Ascending aorta (tissue), 2 donors: ENCODE measurements at regions not wholly inside any gene's neighbourhood (a gene's known extent, or its start where the extent isn't known, plus 50 kb on each side); places are given as distances from the start of the nearest gene placed in this dataset.

Source experiments
- DNase-seq, 2 donors: peaks; one replicate each; pipeline ENCODE4 v3.0.0-alpha.2; 2019; ENCODE audit warnings: low spot score in 2 of 2
- H3K27ac ChIP-seq, 2 donors: fragments of 200-600 bp; sonication (generic); one replicate each; pipeline ENCODE4 v1.5.1; 2016 to 2017; ENCODE audit warnings: mild to moderate bottlenecking in 1 of 2
- H3K27me3 ChIP-seq: fragments of 200-600 bp; sonication (generic); one replicate; pipeline ENCODE4 v1.5.1; 2017
- H3K36me3 ChIP-seq, 2 donors: fragments of 200-600 bp; sonication (generic); one replicate each; pipeline ENCODE4 v1.5.1; 2016
- H3K4me1 ChIP-seq, 2 donors: fragments of 200-600 bp; sonication (generic); one replicate each; pipeline ENCODE4 v1.5.1; 2016 to 2017; ENCODE audit warnings: mild to moderate bottlenecking in 1 of 2
- H3K4me3 ChIP-seq, 2 donors: fragments of 200-600 bp; sonication (generic); one replicate each; pipeline ENCODE4 v1.5.1; 2016 to 2017; ENCODE audit warnings: mild to moderate bottlenecking in 1 of 2
- H3K9me3 ChIP-seq, 2 donors: fragments of 200-600 bp; sonication (generic); one replicate each; pipeline ENCODE4 v1.5.1; 2016
- intact Hi-C: fragments of 100-400 bp; cut with DNase I; formaldehyde crosslinking; loops from one replicate; pipeline ENCODE4 v1.15.1; 2023
- TF ChIP-seq, protein P1 (sequence below), 3 experiments: fragments of 200-600 bp in 2 of 3; fragments of 450-650 bp in 1 of 3; sonication (generic) in 2 of 3; IDR thresholded peaks; one replicate each; pipeline ENCODE4 v1.5.1; 2016 to 2019; ENCODE audit warnings: antibody characterized with exemption in 3 of 3, mild to moderate bottlenecking in 1 of 3, moderate library complexity in 1 of 3

DNA sequence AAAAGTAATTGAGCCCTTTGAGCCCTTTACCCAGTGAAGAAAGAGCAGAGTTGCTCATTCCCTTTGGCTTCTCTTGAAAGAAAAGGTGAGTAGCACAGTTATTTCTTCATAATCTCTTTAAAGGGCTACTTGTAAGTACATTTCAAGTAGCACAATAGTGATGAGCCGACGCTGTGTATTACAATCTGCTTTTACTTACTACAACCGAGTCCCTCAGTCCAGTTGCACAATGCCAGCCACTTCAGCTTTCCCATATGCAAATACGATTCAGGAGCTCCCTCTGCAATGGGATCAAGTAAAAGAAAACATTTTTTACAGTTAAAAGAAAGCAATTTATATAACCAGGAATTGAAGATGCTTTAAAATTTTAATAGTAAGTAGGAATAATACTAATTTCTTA is 868.5 kb downstream of the RNF144A start:
- no peaks in the 10 kb centered on the region for H3K27me3 ChIP-seq

DNA sequence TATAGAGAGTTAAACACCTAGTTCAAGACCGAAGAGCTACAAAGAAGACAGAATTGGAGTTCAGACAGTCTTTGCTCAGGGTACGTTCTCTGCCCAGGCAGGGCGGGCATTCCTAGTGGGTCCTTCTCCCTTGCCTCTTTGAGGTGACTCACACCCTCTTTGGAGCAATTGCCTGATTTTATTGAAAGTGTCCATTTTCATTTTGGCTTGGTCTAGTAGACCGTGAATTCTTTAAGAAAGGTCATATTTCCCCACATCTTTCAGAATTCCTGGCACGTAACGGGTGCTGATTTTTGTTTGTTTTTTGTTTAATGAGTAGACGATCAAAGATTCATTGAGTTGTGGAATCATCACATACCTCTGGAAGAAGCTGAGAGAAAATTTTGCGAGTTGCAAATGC is 871.5 kb downstream of the RNF144A start:
- Histone ChIP-seq H3K9me3 (no peaks in the 10 kb centered on the region), H3K27me3 (no peaks in the 10 kb centered on the region), H3K4me1 (no peaks in the 10 kb centered on the region), H3K4me3 (no peak overlapping the region), H3K27ac (no peak overlapping the region), H3K36me3 (no peaks in the 10 kb centered on the region)
- DNase-seq: no peak
- TF ChIP-seq, protein P1, sequence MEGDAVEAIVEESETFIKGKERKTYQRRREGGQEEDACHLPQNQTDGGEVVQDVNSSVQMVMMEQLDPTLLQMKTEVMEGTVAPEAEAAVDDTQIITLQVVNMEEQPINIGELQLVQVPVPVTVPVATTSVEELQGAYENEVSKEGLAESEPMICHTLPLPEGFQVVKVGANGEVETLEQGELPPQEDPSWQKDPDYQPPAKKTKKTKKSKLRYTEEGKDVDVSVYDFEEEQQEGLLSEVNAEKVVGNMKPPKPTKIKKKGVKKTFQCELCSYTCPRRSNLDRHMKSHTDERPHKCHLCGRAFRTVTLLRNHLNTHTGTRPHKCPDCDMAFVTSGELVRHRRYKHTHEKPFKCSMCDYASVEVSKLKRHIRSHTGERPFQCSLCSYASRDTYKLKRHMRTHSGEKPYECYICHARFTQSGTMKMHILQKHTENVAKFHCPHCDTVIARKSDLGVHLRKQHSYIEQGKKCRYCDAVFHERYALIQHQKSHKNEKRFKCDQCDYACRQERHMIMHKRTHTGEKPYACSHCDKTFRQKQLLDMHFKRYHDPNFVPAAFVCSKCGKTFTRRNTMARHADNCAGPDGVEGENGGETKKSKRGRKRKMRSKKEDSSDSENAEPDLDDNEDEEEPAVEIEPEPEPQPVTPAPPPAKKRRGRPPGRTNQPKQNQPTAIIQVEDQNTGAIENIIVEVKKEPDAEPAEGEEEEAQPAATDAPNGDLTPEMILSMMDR (IDR thresholded peaks at IDR 0.05): no peak
- intact Hi-C loops: no loop called here

More for the DNA sequence above, 868.5 kb downstream of the RNF144A start:
- H3K27ac ChIP-seq: no peak overlapping the region
- TF ChIP-seq, protein P1 (IDR thresholded peaks at IDR 0.05): no peak
- intact Hi-C loops: no loop called here
- no peaks in the 10 kb centered on the region for H3K36me3 ChIP-seq
- H3K4me3 ChIP-seq: no peak overlapping the region
- H3K9me3 ChIP-seq: no peaks in the 10 kb centered on the region
- H3K4me1 ChIP-seq: no peaks in the 10 kb centered on the region
- no peak for DNase-seq

DNA sequence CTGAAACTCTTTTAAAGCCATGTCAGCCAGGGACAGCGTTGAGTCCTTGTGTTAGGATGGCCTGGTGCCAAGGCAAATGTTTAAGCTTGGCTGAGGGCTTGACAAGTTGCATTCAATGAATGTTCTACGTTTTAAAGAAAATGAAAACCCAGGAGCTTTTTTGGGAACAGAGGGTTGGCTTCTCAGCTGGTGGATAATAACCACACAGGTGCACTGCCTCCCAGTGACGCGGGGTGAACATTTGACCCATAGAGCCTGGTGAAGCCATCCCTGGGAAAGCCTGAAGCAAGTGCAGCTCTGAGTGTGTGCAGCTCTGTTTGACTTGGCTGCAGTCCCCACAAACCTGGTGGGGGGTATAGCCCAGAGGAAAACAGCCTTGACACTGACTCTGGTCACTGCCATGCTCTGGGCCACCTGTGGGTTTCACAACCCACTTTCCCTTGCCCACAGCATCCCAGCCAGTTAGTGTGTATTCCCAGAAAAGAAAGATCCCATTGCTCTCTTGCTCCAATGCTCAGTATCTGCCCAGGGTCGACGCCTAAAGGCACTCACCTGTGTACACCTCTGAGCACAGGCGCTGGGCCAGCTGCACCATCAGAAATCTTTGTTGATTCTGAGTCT is 874.9 kb downstream of the RNF144A start:
- no peak for DNase-seq
- Histone ChIP-seq H3K9me3 (no peaks in the 10 kb centered on the region), H3K36me3 (no peaks in the 10 kb centered on the region), H3K27ac (no peak overlapping the region), H3K4me1 (no peaks in the 10 kb centered on the region), H3K4me3 (no peak overlapping the region), H3K27me3 (no peaks in the 10 kb centered on the region)
- intact Hi-C loops: no loop called here
- TF ChIP-seq, protein P1 (IDR thresholded peaks at IDR 0.05): no peak

DNA sequence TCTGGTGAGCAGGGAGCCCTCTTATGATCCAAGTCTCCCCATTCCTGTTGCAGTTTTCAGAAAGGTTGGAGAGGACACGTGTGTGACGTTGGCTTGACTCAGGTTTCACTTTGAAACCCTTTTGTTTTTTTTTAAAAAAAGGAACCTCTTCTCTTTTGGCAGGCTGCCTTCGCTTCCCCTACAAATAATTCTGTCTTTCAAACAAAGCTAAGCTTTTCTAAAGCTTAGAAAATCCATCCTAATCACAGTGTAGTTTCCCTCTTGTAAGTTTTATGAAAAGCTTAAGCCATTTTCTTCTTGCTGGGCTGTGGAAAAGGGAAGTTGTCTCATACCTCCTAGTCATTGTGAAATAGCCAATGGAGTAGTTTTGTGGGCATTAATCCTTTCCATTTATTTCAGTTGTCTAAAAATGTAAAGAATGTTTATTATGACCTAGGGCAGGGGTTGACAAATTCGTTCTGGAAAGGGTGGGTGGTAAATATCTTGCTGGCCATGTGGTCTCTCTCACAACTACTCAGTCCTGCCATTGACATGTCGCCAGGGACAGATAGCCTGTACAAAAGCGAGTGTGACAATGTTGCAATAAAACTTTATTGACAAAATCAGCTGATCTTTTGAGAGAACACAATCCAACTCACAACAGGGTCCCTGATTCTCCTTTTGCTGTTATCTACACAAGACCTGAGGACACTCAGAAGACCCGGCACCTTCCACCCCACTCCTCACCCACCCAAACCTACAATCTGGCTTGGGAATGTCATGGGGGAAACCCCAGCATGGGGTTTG is 878.8 kb downstream of the RNF144A start:
- Histone ChIP-seq H3K4me3 (no peak overlapping the region), H3K27me3 (no peaks in the 10 kb centered on the region), H3K9me3 (no peaks in the 10 kb centered on the region), H3K36me3 (no peaks in the 10 kb centered on the region), H3K27ac (no peak overlapping the region), H3K4me1 (no peaks in the 10 kb centered on the region)
- DNase-seq: no peak
- TF ChIP-seq, protein P1 (IDR thresholded peaks at IDR 0.05): no peak
- intact Hi-C loops: no loop called here

DNA sequence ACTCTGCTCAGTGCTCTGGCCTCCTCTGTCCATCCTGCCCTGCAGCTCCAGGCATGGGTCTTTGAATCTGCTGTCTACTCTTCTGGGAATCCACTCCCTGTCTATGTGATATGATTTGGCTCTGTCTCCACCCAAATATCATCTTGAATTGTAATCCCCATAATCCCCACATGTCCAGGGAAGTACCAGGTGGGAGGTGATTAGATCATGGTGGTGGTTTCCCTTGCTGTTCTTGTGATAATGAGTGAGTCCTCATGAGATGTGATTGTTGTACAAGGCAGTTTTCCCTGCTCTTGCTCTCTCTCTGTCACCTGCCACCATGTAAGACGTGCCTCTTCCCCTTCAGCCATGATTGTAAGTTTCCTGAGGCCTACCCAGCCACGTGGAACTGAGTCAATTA is 881.8 kb upstream of the ID2 start:
- Histone ChIP-seq H3K9me3 (no peaks in the 10 kb centered on the region), H3K36me3 (no peaks in the 10 kb centered on the region), H3K27ac (no peak overlapping the region), H3K4me1 (no peaks in the 10 kb centered on the region), H3K4me3 (no peak overlapping the region), H3K27me3 (no peaks in the 10 kb centered on the region)
- DNase-seq: no peak
- TF ChIP-seq, protein P1 (IDR thresholded peaks at IDR 0.05): no peak
- intact Hi-C loops: no loop called here
